Heart left ventricle (tissue), 16 donors: ENCODE measurements at regions not wholly inside any gene's neighbourhood (a gene's known extent, or its start where the extent isn't known, plus 50 kb on each side); places are given as distances from the start of the nearest gene placed in this dataset.

ENCODE experiments used
- ATAC-seq, 4 donors: fragments of 200-7000 bp; cut with Tn5 transposase; one replicate each; pipeline ENCODE4 v1.9.1; 2020 to 2022; ENCODE audit warnings: moderate library complexity in 4 of 4, mild to moderate bottlenecking in 3 of 4, moderate number of reproducible peaks in 1 of 4
- DNase-seq, 5 donors: peaks; one replicate each; pipeline ENCODE4 v3.0.0-alpha.2; 2020
- H3K27ac ChIP-seq, 12 donors: fragments of 200-600 bp; sonication (generic) in 4 of 12; one replicate each; pipeline versions ENCODE4 v1.5.0 to v1.8.0; 2016 to 2022; ENCODE audit warnings: mild to moderate bottlenecking in 2 of 12
- H3K27me3 ChIP-seq, 9 donors: fragments of 200-600 bp; sonication (generic) in 2 of 9; one replicate each; pipeline versions ENCODE4 v1.5.1 to v1.8.0; 2016 to 2022; ENCODE audit warnings: mild to moderate bottlenecking in 3 of 9
- H3K36me3 ChIP-seq, 9 donors: fragments of 200-600 bp; sonication (generic) in 2 of 9; one replicate each; pipeline versions ENCODE4 v1.5.0 to v1.8.0; 2018 to 2022; ENCODE audit warnings: mild to moderate bottlenecking in 2 of 9
- H3K4me1 ChIP-seq, 12 donors: fragments of 200-600 bp; sonication (generic) in 4 of 12; one replicate each; pipeline versions ENCODE4 v1.5.0 to v1.8.0; 2016 to 2022; ENCODE audit warnings: mild to moderate bottlenecking in 3 of 12
- H3K4me3 ChIP-seq, 12 donors: fragments of 200-600 bp; sonication (generic) in 4 of 12; one replicate each; pipeline versions ENCODE4 v1.5.0 to v1.8.0; 2017 to 2022; ENCODE audit warnings: mild to moderate bottlenecking in 9 of 12, moderate library complexity in 4 of 12
- H3K9me3 ChIP-seq, 12 donors: fragments of 200-600 bp; sonication (generic) in 4 of 12; one replicate each; pipeline versions ENCODE4 v1.5.0 to v1.8.0; 2016 to 2022; ENCODE audit warnings: mild to moderate bottlenecking in 1 of 12
- CTCF ChIP-seq, 12 donors: fragments of 200-600 bp; sonication (generic) in 4 of 12; IDR thresholded peaks; one replicate each; pipeline versions ENCODE4 v1.5.0 to v1.8.0; 2018 to 2022; ENCODE audit warnings: antibody characterized with exemption in 12 of 12, mild to moderate bottlenecking in 5 of 12
- POLR2A ChIP-seq, 2 donors: fragments of 450-650 bp; IDR thresholded peaks; one replicate each; pipeline ENCODE4 v1.6.1; 2017; ENCODE audit warnings: antibody characterized with exemption in 2 of 2, mild to moderate bottlenecking in 2 of 2, moderate library complexity in 2 of 2
- WGBS, 4 donors: extraction: QIAGEN DNeasy Blood & Tissue Kit in 2 of 4; methylation state at CpG; one replicate each; pipeline versions ENCODE4 v1.1.5 to v1.1.7; 2013 to 2018; 5-methylcytosine and 5-hydroxymethylcytosine counted together
- intact Hi-C, 10 donors: fragments of 100-400 bp; cut with DNase I; formaldehyde crosslinking; loops; one replicate each; pipeline versions ENCODE4 v1.11.1 to v1.14.2; 2022
- donor health status: ischemic (EF 13 %, LVEDD 7.1; RV severe dilation, severe dysfunction).
- donor health status: healthy with polysubstance abuse.
- donor health status: DM: no; HTN: yes; CAD: no.
- donor health status: DM: no; HTN: no; CAD: no.
- donor health status: ischemic (EF 25% LVEDD 6.9; RV normal size, moderate dysfunction).
- donor health status: ischemic (EF 25% LVEDD 5.7; RV mildly dilated, moderate dysfunction).
- donor health status: healthy.
- donor health status: DM: yes; HTN: yes; CAD: no.
- donor health status: ischemic (EF 35%, LVEDD 5.7; RV mildly dilated, moderate dysfunction).
- donor health status: nonischemic (EF 11% LVEDD 7.7; RV severe dilation, severe dysfunction).
- donor health status: DM: yes; HTN: yes; CAD: no.
- donor health status: PGD.
- donor health status: ischemic (EF 29% LVEDD 5.4; RV normal size, mild dysfunction).
- donor health status: nonischemic (EF 23%, LVEDD 6.1; RV moderate dilation, normal function).

DNA sequence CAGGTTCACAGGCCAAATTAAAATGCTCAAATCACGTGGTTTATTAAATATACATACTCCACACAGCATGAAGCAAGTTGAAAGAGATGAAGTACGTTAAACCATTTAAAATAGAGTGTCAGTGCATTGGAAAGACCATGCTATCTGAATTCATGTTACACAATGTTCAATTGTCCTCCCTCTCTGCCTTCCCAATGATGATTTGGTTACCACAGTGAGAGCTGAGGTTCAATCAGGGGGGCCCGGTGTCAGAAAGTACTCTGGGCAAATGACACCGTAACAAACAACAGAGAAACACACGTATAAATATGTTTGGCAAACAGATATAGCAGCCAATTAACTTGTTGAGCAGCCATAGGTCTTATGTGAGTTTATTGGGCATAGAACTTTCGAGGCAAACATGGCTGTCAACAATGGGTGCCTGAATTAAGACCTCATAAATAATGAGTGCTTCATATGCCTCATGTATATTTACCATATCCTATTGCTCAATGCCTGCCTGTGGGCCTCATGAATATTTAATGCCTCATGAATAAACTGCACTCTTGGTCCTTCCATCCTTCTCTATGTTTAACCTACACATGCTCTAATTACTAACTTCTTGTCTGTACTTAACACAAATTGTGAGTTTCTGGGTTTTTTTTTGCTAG, 641.5 kb downstream of the PLOD2 start:
- no peaks in the 10 kb centered on the region for H3K9me3 ChIP-seq
- TF ChIP-seq POLR2A (IDR thresholded peaks at IDR 0.05) (no peak), CTCF (IDR thresholded peaks at IDR 0.05) (no peak)
- no peaks in the 10 kb centered on the region for H3K36me3 ChIP-seq
- H3K27ac ChIP-seq = no peak overlapping the region
- ATAC-seq (no peak), DNase-seq (no peak)
- H3K4me3 ChIP-seq = no peak overlapping the region
- no peaks in the 10 kb centered on the region for H3K4me1 ChIP-seq
- intact Hi-C loops = no loop called here
- 61 to 74% (median 73%) methylated on average over 6 of the region's 6 CpGs for WGBS, 4 donors
- no peaks in the 10 kb centered on the region for H3K27me3 ChIP-seq

DNA sequence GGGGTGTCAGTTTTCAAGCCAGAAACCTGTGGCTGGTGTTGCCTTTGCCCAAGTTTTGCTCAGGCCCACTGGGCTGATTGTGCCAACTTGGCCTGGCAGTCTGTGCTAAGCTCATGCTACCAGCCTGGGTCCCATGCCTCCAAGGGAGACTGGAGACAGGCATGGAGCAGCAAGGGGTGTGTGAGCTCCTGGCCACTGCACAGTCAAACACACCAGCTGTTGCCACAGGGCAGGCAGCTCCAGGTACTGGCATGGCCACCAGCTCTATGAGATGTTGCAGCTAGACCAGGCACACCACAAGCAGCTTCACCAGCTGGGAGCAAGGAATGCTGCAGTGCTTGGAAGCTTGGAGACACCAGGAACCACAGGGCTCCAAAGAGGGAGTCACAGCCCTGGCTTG, 638.8 kb downstream of the PLOD2 start:
- peak in 1 of 5 donors; percentile 42 for DNase-seq
- H3K36me3 ChIP-seq = no peaks in the 10 kb centered on the region
- H3K27me3 ChIP-seq = no peaks in the 10 kb centered on the region
- no peaks in the 10 kb centered on the region for H3K4me1 ChIP-seq
- no peaks in the 10 kb centered on the region for H3K9me3 ChIP-seq
- intact Hi-C loops = no loop called here
- no peak overlapping the region for H3K27ac ChIP-seq
- TF ChIP-seq CTCF (IDR thresholded peaks at IDR 0.05) = no peak
- TF ChIP-seq POLR2A (IDR thresholded peaks at IDR 0.05) = no peak
- ATAC-seq = peak in 1 of 4 donors; percentile 49
- H3K4me3 ChIP-seq = no peak overlapping the region

GRCh38 chr3:145522893-145523651, 637.9 kb downstream of the PLOD2 start:
- intact Hi-C loops = no loop called here
- DNase-seq = no peak
- Histone ChIP-seq H3K27me3 (no peaks in the 10 kb centered on the region), H3K9me3 (no peaks in the 10 kb centered on the region), H3K4me3 (no peak overlapping the region), H3K4me1 (no peaks in the 10 kb centered on the region), H3K27ac (no peak overlapping the region), H3K36me3 (no peaks in the 10 kb centered on the region)
- TF ChIP-seq CTCF (IDR thresholded peaks at IDR 0.05) (no peak), POLR2A (IDR thresholded peaks at IDR 0.05) (no peak)
- peak in 3 of 4 donors; percentile 26 to 66 (median 46) for ATAC-seq
- 58 to 73% (median 69%) methylated on average over 4 of the region's 4 CpGs for WGBS, 4 donors

DNA sequence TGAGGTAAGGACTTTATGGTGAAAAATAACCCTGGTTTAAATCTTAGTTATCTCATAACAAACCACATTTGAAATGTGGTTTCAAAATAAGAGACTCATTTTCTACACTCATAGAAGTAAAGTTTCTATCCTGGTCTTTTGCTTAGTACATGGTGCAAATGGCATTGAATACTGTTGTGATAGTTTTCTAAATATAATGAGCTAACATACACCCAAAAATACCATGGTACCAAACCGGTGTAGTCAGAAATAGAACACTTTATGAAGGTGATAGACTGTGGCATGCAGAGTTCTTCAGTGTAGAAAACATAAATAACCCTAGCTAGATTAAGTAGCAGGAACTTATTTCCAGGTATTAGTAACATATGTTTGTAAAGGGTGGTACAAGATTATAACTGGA, 629.4 kb downstream of the PLOD2 start:
- H3K27ac ChIP-seq = peak overlapping the region in 6 of 12 donors; percentile 19 to 74 (median 48)
- H3K27me3 ChIP-seq = no peaks in the 10 kb centered on the region

More for the DNA sequence above, 629.4 kb downstream of the PLOD2 start:
- peaks cover 0 to 16% (median 0%) of the 10 kb centered on the region in 12 donors for H3K4me1 ChIP-seq
- ATAC-seq = peak; percentile 73 to 96 (median 80)
- TF ChIP-seq CTCF (IDR thresholded peaks at IDR 0.05) (no peak), POLR2A (IDR thresholded peaks at IDR 0.05) (no peak)
- no peaks in the 10 kb centered on the region for H3K9me3 ChIP-seq
- DNase-seq = no peak
- peak overlapping the region in 9 of 12 donors; percentile 14 to 56 (median 39) for H3K4me3 ChIP-seq
- intact Hi-C loops = no loop called here
- H3K36me3 ChIP-seq = no peaks in the 10 kb centered on the region
- WGBS, 4 donors = 39 to 59% (median 44%) methylated on average over 1 of the region's 1 CpG
